NCI-H1694 (cell line): ENCODE measurements at regions not wholly inside any gene's neighbourhood (a gene's known extent, or its start where the extent isn't known, plus 50 kb on each side); places are given as distances from the start of the nearest gene placed in this dataset.
"Not testable (repeated sequence)": the region's sequence is repeated elsewhere in the genome, so short reads cannot be mapped to it uniquely, and the experiment has no call there.

Experiments
- DNase-seq: peaks from one replicate; lab custom pipeline; 2025; lab: John Stamatoyannopoulos, UW

GRCh38 chr18:34352385-34353163, 127.9 kb upstream of the NOL4 start:
- no peak for DNase-seq

GRCh38 chr18:34354351-34354750, 129.6 kb upstream of the NOL4 start:
- DNase-seq: no peak

- no peak for DNase-seq
These were observed 133.3 kb upstream of the NOL4 start for GRCh38 chr18:34357944-34358580.

GRCh38 chr18:34358923-34359322, 134.2 kb upstream of the NOL4 start:
- no peak for DNase-seq

- no peak for DNase-seq
These were observed 140.0 kb upstream of the NOL4 start for GRCh38 chr18:34364699-34365098.

- DNase-seq: no peak
These were observed 146.1 kb upstream of the NOL4 start for GRCh38 chr18:34370704-34371395.

GRCh38 chr18:34380326-34380725, 155.6 kb upstream of the NOL4 start:
- DNase-seq: no peak

- no peak for DNase-seq
These were observed 160.6 kb upstream of the NOL4 start for GRCh38 chr18:34385311-34385710.

- no peak for DNase-seq
These were observed 162.1 kb upstream of the NOL4 start for GRCh38 chr18:34386803-34387202.

- no peak for DNase-seq
These were observed 172.7 kb upstream of the NOL4 start for GRCh38 chr18:34397286-34397896.

- no peak for DNase-seq
These were observed 175.2 kb upstream of the NOL4 start for GRCh38 chr18:34399892-34400291.

- no peak for DNase-seq
These were observed 176.1 kb upstream of the NOL4 start for GRCh38 chr18:34400834-34401233.

GRCh38 chr18:34401775-34402174, 177.1 kb upstream of the NOL4 start:
- no peak for DNase-seq

GRCh38 chr18:34407471-34407870, 182.8 kb upstream of the NOL4 start:
- not testable (repeated sequence) for DNase-seq

GRCh38 chr18:34411952-34412351, 187.2 kb upstream of the NOL4 start:
- no peak for DNase-seq

- no peak for DNase-seq
These were observed 206.3 kb upstream of the NOL4 start for GRCh38 chr18:34431042-34431441.

- DNase-seq: no peak
These were observed 219.9 kb upstream of the NOL4 start for GRCh38 chr18:34444622-34445021.

- DNase-seq: no peak
These were observed 223.9 kb upstream of the NOL4 start for GRCh38 chr18:34448662-34449061.

- no peak for DNase-seq
These were observed 233.0 kb upstream of the NOL4 start for GRCh38 chr18:34457761-34458160.

- no peak for DNase-seq
These were observed 233.8 kb upstream of the NOL4 start for GRCh38 chr18:34458410-34458977.

- no peak for DNase-seq
These were observed 236.6 kb upstream of the NOL4 start for GRCh38 chr18:34461266-34461665.

- DNase-seq: no peak
These were observed 242.3 kb upstream of the NOL4 start for GRCh38 chr18:34467058-34467457.
